Naive thymus-derived CD8-positive, alpha-beta T cell (primary cell): ENCODE measurements at regions not wholly inside any gene's neighbourhood (a gene's known extent, or its start where the extent isn't known, plus 50 kb on each side); places are given as distances from the start of the nearest gene placed in this dataset.

Experiments
- ATAC-seq, 2 donors: fragments of 150-1000 bp; cut with Tn5 transposase in 1 of 2; sonication (Bioruptor Pico), chemical (Tn5 transposase) in 1 of 2; 1 replicate in 1 of 2; 2 replicates in 1 of 2; pipeline ENCODE4 v1.10.0; 2021; ENCODE audit warnings: mild to moderate bottlenecking in 2 of 2, moderate library complexity in 2 of 2
- POLR2A ChIA-PET: fragments of 350-600 bp; sonication (Branson Sonifier 250); formaldehyde crosslinking; loops from one replicate; lab custom pipeline; 2021; ENCODE audit warnings: antibody characterized with exemption; lab: Charles Lee
- DNase-seq, 10 donors: peaks; one replicate each; pipeline versions ENCODE4 v3.0.0 to v3.0.0-alpha.2; 2020 to 2022
- H3K27ac Mint-ChIP-seq, 10 donors: one replicate each; pipeline ENCODE4 v1.8.0; 2020 to 2022; ENCODE audit warnings: mild to moderate bottlenecking in 10 of 10, mixed read lengths in 10 of 10, moderate library complexity in 4 of 10, inconsistent platforms in 1 of 10
- H3K27me3 Mint-ChIP-seq, 5 donors: one replicate each; pipeline ENCODE4 v1.8.0; 2021 to 2022; ENCODE audit warnings: mixed read lengths in 5 of 5
- H3K36me3 Mint-ChIP-seq, 3 donors: one replicate each; pipeline ENCODE4 v1.8.0; 2020 to 2022; ENCODE audit warnings: mixed read lengths in 3 of 3, mild to moderate bottlenecking in 2 of 3, inconsistent platforms in 1 of 3
- H3K4me1 Mint-ChIP-seq, 4 donors: one replicate each; pipeline ENCODE4 v1.8.0; 2021 to 2022; ENCODE audit warnings: mixed read lengths in 4 of 4
- H3K4me3 Mint-ChIP-seq, 10 donors: one replicate each; pipeline ENCODE4 v1.8.0; 2020 to 2022; ENCODE audit warnings: mild to moderate bottlenecking in 10 of 10, mixed read lengths in 10 of 10, moderate library complexity in 6 of 10, inconsistent platforms in 1 of 10
- H3K9me3 Mint-ChIP-seq, 9 donors: one replicate each; pipeline ENCODE4 v1.8.0; 2020 to 2022; ENCODE audit warnings: mixed read lengths in 9 of 9, mild to moderate bottlenecking in 3 of 9, inconsistent platforms in 1 of 9, moderate library complexity in 1 of 9

DNA sequence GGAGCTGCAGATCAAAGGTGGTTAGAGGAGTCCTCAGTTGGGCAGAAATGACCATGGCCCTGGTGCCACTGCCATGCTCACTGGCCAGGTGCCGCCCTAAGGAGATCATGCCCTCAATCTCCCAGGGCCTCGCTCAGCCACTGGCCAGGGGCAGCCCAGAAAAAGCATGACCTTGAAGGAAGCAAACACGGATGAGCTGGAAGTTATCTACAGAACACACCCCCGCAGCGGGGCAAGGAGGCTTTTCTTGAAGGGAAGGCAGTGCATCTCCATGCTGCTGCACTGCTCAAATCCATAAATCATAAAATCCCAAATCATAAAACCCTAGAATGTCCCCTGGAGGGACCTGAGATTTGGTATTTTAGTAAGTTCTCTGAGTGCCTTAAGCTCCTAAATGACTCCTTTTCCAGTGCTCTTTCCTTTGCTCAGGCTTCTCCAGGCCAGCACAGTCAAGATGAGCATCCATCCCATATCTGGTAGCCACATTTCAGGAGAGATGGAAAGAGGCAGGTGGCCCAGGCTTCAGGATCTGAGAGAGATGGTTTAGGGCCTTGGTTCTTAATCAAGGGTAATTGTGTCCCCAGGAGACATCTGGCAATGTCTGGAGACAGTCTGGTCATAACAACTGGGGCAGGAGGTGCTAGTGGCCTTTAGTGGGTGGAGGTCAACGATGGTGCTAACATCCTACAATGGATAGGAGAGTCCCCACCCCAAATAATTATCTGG lies 217.3 kb downstream of the RBM19 start:
- no peaks in the 10 kb centered on the region for H3K4me1 Mint-ChIP-seq
- H3K36me3 Mint-ChIP-seq = no peaks in the 10 kb centered on the region
- H3K27me3 Mint-ChIP-seq = peaks cover 8 to 52% (median 11%) of the 10 kb centered on the region in 5 donors
- DNase-seq (no peak), ATAC-seq (no peak)
- no peak overlapping the region for H3K4me3 Mint-ChIP-seq
- POLR2A ChIA-PET = no interaction called here
- H3K9me3 Mint-ChIP-seq = peaks cover 0 to 8% (median 0%) of the 10 kb centered on the region in 9 donors
- H3K27ac Mint-ChIP-seq = no peak overlapping the region

DNA sequence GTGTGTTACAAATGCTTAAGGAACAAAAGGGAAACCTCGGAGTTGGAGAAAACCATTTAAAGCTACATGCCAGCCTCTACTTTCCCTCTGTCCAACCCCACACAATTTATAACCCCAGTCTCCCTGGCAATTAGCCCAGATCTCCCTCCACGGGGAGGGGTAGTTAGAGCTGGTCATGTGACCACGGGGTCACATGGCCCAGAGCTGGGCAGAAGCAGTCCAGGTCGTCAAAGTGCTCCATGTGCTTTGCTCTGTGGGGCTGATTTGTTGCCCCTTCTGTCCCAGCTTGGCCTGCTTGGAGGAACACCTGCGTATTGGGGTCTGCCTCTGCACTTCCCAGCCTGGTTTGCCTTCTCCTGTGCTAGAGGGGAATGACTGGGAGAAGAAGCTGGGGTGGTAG lies 219.1 kb downstream of the RBM19 start:
- no peak overlapping the region for H3K4me3 Mint-ChIP-seq
- POLR2A ChIA-PET = no interaction called here

DNA sequence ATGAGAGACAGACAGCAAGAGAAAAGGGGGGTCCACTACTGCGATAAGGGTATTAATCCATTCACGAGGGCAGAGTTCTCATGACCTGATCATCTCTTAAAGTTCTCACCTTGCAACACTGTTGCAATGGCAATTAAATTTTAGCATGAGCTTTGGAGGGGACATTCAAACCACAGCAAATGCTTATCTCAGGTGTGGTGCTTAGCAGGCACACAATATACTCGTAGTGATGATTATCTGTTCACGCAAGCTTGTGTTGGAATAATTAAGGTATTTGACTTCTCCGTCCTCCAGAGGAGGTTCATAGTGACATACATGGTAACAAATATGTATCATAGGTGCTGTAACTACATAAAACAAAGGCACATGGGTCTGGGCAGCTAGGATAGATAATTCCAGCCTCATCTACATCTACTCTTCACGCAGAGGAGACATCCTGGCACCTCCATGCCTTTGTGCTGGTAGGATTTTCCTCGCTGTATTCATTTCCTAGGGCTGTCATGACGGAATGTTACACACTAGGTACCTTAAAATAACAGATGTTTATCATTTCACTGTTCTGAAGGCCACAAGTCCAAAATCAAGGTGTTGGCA lies 221.2 kb downstream of the RBM19 start:
- peaks cover 0 to 3% (median 0%) of the 10 kb centered on the region in 9 donors for H3K9me3 Mint-ChIP-seq
- H3K27me3 Mint-ChIP-seq = peaks cover 19 to 66% (median 31%) of the 10 kb centered on the region in 5 donors
- POLR2A ChIA-PET = no interaction called here
- no peak overlapping the region for H3K4me3 Mint-ChIP-seq
- H3K27ac Mint-ChIP-seq = no peak overlapping the region
- DNase-seq = no peak
- H3K4me1 Mint-ChIP-seq = peaks cover 0 to 2% (median 0%) of the 10 kb centered on the region in 4 donors
- H3K36me3 Mint-ChIP-seq = no peaks in the 10 kb centered on the region
- no peak for ATAC-seq

More for the DNA sequence above, 219.1 kb downstream of the RBM19 start:
- H3K27ac Mint-ChIP-seq = no peak overlapping the region
- H3K9me3 Mint-ChIP-seq = peaks cover 0 to 3% (median 0%) of the 10 kb centered on the region in 9 donors
- no peaks in the 10 kb centered on the region for H3K4me1 Mint-ChIP-seq
- ATAC-seq = no peak
- no peak for DNase-seq
- H3K27me3 Mint-ChIP-seq = peaks cover 11 to 51% (median 15%) of the 10 kb centered on the region in 5 donors
- H3K36me3 Mint-ChIP-seq = no peaks in the 10 kb centered on the region

DNA sequence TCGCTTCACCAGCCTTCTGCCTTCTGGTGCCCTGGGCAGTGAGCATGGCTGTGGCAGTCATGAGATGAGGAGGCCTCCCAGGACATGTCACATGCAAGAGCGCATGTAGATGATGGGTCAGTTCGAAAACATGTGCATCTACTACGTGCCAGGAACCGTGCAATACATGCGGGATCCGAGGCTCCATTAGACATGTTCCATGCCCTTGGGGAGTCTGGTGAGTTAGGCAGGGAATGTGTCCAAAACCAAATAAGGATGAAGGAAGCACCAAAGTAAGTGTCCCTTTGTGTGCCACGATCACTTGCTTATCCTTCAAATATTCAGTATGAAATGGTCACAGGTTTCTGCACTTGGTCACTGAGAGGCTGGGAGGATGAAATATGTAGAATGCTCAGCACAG lies 223.3 kb downstream of the RBM19 start:
- Mint-ChIP-seq H3K4me1 (peaks cover 0 to 2% (median 0%) of the 10 kb centered on the region in 4 donors), H3K27ac (peak overlapping the region in 1 of 10 donors; percentile 11)

DNA sequence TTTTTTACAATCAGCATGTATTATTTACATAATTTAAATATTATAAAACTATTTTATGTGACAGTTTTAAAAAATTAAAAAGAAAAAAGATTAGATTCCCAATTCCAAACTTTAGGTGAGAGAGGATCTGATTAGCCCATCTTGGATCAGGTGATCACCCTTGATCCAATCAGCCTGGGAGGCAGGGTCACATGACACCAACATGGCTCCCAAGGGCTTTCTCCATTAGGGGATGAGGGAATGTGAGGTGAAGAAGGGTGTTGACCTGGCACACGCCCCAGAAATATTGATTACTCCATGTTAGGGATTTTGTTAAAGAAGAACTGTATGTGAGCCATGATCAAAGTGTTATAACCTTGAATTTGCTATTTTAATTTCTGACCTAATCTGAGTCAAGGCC lies 225.4 kb downstream of the RBM19 start:
- no peak for ATAC-seq
- Mint-ChIP-seq H3K4me1 (peaks cover 0 to 2% (median 0%) of the 10 kb centered on the region in 4 donors), H3K27me3 (peaks cover 16 to 67% (median 40%) of the 10 kb centered on the region in 5 donors), H3K36me3 (no peaks in the 10 kb centered on the region), H3K27ac (no peak overlapping the region), H3K4me3 (no peak overlapping the region), H3K9me3 (peaks cover 0 to 1% (median 0%) of the 10 kb centered on the region in 9 donors)
- no peak for DNase-seq
- POLR2A ChIA-PET = no interaction called here

More for the DNA sequence above, 223.3 kb downstream of the RBM19 start:
- POLR2A ChIA-PET = no interaction called here
- Mint-ChIP-seq H3K27me3 (peaks cover 18 to 68% (median 40%) of the 10 kb centered on the region in 5 donors), H3K36me3 (no peaks in the 10 kb centered on the region), H3K9me3 (peaks cover 0 to 1% (median 0%) of the 10 kb centered on the region in 9 donors), H3K4me3 (no peak overlapping the region)
- ATAC-seq = no peak
- DNase-seq = no peak

DNA sequence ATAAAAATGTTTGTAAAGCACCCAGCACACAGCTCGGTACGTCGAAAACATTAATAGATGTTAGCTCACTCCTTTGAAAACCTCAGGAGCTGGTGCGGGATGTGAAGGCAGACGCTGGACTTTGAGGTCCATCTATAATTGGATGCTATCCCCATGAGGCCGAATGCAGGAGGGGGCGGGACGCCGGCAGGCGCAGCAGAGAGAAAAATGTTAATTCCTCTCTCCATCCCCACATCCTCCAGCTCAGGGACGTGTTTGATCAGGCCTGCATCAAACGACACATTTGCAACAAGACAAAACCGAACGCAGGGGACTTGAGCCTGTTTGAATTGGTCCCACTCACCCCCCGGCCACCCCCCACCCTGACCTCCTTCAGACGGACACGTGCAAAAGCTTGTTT lies 231.0 kb downstream of the RBM19 start:
- Mint-ChIP-seq H3K4me3 (no peak overlapping the region), H3K36me3 (no peaks in the 10 kb centered on the region), H3K27me3 (peaks cover 11 to 48% (median 29%) of the 10 kb centered on the region in 5 donors), H3K9me3 (peaks cover 0 to 4% (median 0%) of the 10 kb centered on the region in 9 donors), H3K4me1 (peaks cover 0 to 2% (median 0%) of the 10 kb centered on the region in 4 donors), H3K27ac (no peak overlapping the region)
- ATAC-seq (no peak), DNase-seq (no peak)
- POLR2A ChIA-PET = no interaction called here

DNA sequence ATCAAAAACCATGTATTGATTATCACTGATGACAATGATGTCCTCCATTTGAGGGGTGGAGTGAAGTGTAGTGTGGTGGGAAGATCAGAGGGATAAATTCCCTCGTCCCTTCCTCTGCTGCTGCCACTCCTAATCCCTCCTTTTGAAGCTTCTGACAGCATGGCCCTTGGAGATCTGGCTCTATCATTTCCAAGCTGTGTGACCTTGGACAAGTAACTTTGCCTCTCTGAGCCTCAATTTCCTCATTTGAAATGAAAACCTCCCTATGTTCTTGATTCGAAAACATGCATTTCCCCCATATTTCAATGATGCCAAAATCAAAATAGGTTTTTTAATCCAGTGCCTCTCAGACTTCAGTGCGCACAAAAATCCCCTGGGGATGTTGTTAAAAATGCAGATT lies 231.6 kb downstream of the RBM19 start:
- no peaks in the 10 kb centered on the region for H3K36me3 Mint-ChIP-seq
- ATAC-seq (no peak), DNase-seq (no peak)
- no peak overlapping the region for H3K27ac Mint-ChIP-seq
- POLR2A ChIA-PET = no interaction called here
- peaks cover 8 to 48% (median 25%) of the 10 kb centered on the region in 5 donors for H3K27me3 Mint-ChIP-seq
- H3K4me3 Mint-ChIP-seq = no peak overlapping the region
- peaks cover 0 to 4% (median 0%) of the 10 kb centered on the region in 9 donors for H3K9me3 Mint-ChIP-seq
- peaks cover 0 to 2% (median 0%) of the 10 kb centered on the region in 4 donors for H3K4me1 Mint-ChIP-seq

DNA sequence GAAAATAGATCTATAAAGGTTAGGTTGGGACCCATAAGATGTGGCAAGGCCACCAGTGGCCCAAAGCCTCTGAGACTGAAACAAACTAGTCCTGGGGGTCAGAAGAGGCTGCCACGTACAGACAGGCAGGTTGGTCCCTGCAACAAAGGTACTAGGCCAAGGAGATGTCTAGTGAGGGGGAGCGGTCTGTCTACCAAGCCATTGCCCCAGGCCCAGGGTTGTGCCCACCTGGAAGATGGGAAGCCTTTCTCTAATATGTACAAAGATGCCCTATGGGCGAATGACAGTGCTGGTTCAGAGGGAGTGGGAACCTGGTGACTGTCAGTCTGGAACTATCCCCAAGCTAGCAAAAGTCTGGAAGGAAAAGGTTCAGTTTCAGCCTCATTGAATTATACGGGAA lies 233.2 kb downstream of the RBM19 start:
- Mint-ChIP-seq H3K4me1 (peaks cover 0 to 2% (median 0%) of the 10 kb centered on the region in 4 donors), H3K9me3 (peaks cover 0 to 4% (median 0%) of the 10 kb centered on the region in 9 donors), H3K27ac (no peak overlapping the region), H3K36me3 (no peaks in the 10 kb centered on the region), H3K4me3 (no peak overlapping the region), H3K27me3 (peaks cover 7 to 42% (median 20%) of the 10 kb centered on the region in 5 donors)
- DNase-seq (no peak), ATAC-seq (no peak)
- POLR2A ChIA-PET = no interaction called here

DNA sequence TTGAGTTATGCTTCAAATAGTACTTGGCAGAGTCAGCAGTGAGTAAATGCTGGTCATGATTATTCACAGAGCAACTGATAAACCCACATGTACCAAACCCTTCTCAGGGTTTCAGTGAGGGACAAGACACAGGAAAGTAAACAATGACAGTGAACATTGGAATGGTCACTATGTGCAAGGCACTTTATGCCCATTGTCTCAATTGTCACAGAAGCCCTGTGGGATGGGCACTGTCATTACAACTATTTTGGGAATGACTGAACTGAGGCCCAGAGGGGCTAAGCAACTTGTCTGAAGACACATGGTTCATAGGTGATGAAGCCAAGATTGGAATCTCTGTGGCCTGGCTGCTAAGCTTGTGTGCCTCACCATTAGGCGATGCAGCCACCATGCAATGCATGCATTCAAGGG lies 238.5 kb downstream of the RBM19 start:
- no peaks in the 10 kb centered on the region for H3K4me1 Mint-ChIP-seq

DNA sequence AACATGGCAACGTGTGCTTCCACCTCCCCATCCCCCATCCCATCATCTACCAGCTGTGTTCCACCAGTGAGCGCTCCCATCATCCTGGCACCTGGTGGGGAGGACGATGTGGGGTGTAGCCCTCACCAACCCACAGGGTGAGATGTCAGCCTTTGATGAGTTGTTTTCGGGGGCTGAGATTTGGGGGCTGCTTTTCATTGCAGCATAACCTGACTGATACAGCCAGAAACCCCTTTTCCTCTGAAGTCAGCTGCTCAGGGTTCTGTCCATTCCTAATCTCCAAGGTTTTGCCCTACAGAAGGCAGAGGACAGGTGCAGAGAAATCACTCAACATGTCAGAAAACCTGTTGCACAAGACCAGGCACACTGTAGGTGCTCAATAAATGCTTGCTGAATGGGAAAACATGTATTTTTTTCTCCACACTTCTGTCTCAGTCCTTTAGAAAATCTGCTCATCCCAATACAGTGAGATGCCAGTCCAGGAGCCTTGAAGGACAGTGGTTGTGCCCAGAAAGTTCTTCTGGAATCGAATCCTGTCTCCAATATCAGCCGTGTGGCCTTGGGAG lies 239.8 kb downstream of the RBM19 start:
- POLR2A ChIA-PET = no interaction called here
- Mint-ChIP-seq H3K27me3 (peaks cover 2 to 57% (median 18%) of the 10 kb centered on the region in 5 donors), H3K36me3 (peaks cover 0 to 5% (median 0%) of the 10 kb centered on the region in 3 donors), H3K9me3 (peaks cover 0 to 11% (median 0%) of the 10 kb centered on the region in 9 donors), H3K4me3 (no peak overlapping the region), H3K4me1 (no peaks in the 10 kb centered on the region), H3K27ac (no peak overlapping the region)
- no peak for ATAC-seq
- DNase-seq = no peak

More for the DNA sequence above, 238.5 kb downstream of the RBM19 start:
- DNase-seq (no peak), ATAC-seq (no peak)
- POLR2A ChIA-PET = no interaction called here
- no peak overlapping the region for H3K4me3 Mint-ChIP-seq
- H3K36me3 Mint-ChIP-seq = peaks cover 0 to 5% (median 0%) of the 10 kb centered on the region in 3 donors
- peaks cover 2 to 57% (median 18%) of the 10 kb centered on the region in 5 donors for H3K27me3 Mint-ChIP-seq
- peaks cover 0 to 11% (median 0%) of the 10 kb centered on the region in 9 donors for H3K9me3 Mint-ChIP-seq
- no peak overlapping the region for H3K27ac Mint-ChIP-seq

DNA sequence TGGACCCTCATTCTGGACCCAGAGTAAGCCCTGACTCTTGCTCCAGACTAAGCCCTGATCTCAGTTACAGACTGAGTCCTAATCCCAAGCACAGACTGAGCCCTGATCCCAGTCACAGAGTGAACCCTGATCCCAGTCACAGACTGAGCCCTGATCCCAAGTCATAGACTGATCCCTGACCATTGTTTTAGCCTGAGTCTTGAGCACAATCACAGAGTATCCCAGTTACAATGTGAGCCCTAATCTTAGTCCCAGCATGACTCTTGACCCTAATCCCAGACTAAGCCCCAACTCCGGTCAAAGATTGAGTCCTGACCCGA lies 240.6 kb downstream of the RBM19 start:
- no peak for DNase-seq
- Mint-ChIP-seq H3K9me3 (peaks cover 0 to 11% (median 0%) of the 10 kb centered on the region in 9 donors), H3K4me3 (no peak overlapping the region), H3K36me3 (peaks cover 0 to 5% (median 0%) of the 10 kb centered on the region in 3 donors), H3K4me1 (no peaks in the 10 kb centered on the region), H3K27me3 (peaks cover 2 to 55% (median 22%) of the 10 kb centered on the region in 5 donors), H3K27ac (no peak overlapping the region)
- no peak for ATAC-seq
- POLR2A ChIA-PET = no interaction called here

DNA sequence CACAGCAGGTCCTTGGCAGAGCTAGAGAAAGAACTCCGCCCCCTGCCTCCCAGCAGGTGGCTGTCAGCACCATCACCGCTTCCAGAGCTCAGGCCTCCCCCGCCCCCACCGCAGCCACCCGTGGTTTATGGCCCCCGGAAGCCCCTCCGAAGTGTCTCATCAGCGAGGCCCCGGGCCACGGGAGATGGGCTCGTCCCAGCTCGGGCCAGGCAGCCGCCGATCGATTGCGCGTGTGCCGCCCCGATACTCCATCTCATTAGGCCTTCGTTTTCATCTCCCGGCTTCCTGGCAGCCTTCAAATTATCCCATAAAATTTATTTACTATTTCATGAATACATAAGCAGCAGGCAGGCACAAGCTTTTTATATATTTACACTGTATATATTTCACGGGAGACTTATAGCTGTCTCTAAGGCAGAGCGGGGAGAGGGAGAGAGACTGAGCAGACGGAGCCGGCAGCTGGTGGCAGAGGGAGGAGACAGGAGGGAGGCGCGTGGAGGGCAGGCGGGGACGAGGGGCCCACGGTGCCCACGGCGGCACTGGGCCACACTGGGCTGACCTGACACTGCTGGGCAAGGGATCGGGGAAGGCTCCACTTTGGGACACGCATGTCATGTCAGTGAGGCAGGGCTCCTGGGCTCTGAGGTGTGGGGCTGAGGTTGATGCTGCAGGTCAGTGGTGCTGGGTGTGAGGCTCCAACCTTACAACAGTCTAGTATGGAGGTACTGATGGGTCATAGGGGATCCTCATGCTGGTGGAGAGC lies 241.2 kb downstream of the RBM19 start:
- Mint-ChIP-seq H3K36me3 (peaks cover 0 to 5% (median 0%) of the 10 kb centered on the region in 3 donors), H3K9me3 (peaks cover 0 to 11% (median 0%) of the 10 kb centered on the region in 9 donors), H3K4me3 (no peak overlapping the region), H3K27ac (no peak overlapping the region), H3K27me3 (peaks cover under 1 to 50% (median 18%) of the 10 kb centered on the region in 5 donors), H3K4me1 (no peaks in the 10 kb centered on the region)
- DNase-seq (no peak), ATAC-seq (no peak)
- POLR2A ChIA-PET = no interaction called here
